ENCODE measurements at regions not wholly inside any gene's neighbourhood (a gene's known extent, or its start where the extent isn't known, plus 50 kb on each side); places are given as distances from the start of the nearest gene placed in this dataset.
A peak's percentile ranks its signal among the peaks of the same experiment; 100 is the strongest.

DNA sequence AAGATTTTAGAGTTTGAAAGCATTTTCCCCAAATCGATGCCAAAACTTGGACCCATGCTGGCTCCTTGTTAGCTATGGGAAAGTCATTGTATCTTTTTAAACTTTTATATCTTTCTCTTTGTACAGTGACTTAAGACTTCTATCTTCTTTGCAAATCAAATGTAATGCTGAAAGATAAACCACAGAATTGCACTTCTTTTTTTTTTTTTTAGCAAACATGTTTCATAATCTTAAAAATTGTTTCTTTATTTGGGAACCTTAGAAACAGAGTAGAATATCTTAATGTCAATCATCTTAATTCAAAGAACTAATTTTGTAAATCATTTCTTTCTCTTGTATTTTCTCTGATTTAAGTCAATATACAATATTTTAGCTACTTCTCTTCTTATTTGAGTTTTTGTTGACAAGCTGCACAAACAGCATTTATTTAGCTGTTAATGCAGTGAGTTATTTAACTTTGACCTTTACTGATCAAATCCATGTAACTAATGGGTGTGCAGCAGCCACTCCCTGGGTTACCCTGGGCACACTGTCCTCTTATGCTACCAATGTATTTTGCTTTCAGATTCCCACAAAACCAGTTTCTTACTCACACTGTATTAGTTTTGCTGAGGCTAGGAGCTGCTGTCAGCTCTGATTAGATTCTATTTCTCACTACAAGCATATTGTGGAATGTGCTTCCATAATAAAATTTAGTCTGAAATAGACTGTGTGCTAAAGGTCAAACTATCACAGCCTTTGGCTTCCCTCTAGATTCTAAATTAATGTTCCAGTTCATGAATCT lies 279.6 kb downstream of the ADGB start:
- peak; percentile 59 to 83 for DNase-seq
- H3K4me1 ChIP-seq (ENCODE audit: control insufficient read depth, insufficient read depth, low read length) = peaks cover 10% of the 10 kb centered on the region
- no peaks in the 10 kb centered on the region for H3K36me3 ChIP-seq (ENCODE audit: control insufficient read depth, insufficient read depth, low read length)
- H3K27me3 ChIP-seq (ENCODE audit: control insufficient read depth, insufficient read depth, low read length) = no peaks in the 10 kb centered on the region
- WGBS (ENCODE audit: insufficient coverage, low lambda C conversion rate) = 100% methylated on average over 1 of the region's 1 CpG
- H3K4me3 ChIP-seq (ENCODE audit: low read length) = no peak overlapping the region
- no peaks in the 10 kb centered on the region for H3K9me3 ChIP-seq (ENCODE audit: control insufficient read depth, low read depth, low read length)
- peak overlapping the region; percentile 53 for H3K27ac ChIP-seq (ENCODE audit: low read length)

DNA sequence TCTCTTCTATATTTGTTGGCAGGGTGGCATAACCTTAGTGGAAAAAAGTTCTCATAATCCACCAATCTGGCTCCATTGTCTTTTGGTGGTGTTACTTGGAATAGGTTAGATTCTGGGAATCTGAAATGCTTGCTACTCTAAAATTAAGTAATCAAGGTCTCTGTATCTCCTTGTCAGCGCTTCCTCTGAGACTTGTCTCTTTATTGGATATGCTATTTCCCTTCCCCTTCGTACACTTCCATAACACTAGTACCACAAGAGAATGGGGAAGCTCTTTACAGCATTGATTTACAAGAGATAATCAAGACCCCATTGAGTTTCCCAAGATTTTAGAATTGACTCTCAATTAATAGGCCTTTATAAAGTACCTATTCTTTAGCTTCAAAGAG lies 280.2 kb downstream of the ADGB start:
- Histone ChIP-seq H3K4me3 (ENCODE audit: low read length) (no peak overlapping the region), H3K9me3 (ENCODE audit: control insufficient read depth, low read depth, low read length) (no peaks in the 10 kb centered on the region), H3K27me3 (ENCODE audit: control insufficient read depth, insufficient read depth, low read length) (no peaks in the 10 kb centered on the region), H3K27ac (ENCODE audit: low read length) (peak overlapping the region; percentile 53), H3K36me3 (ENCODE audit: control insufficient read depth, insufficient read depth, low read length) (no peaks in the 10 kb centered on the region), H3K4me1 (ENCODE audit: control insufficient read depth, insufficient read depth, low read length) (peaks cover 14% of the 10 kb centered on the region)
- no peak for DNase-seq
- no CpG with 5 or more reads among the region's 2 CpGs for WGBS (ENCODE audit: insufficient coverage, low lambda C conversion rate)

DNA sequence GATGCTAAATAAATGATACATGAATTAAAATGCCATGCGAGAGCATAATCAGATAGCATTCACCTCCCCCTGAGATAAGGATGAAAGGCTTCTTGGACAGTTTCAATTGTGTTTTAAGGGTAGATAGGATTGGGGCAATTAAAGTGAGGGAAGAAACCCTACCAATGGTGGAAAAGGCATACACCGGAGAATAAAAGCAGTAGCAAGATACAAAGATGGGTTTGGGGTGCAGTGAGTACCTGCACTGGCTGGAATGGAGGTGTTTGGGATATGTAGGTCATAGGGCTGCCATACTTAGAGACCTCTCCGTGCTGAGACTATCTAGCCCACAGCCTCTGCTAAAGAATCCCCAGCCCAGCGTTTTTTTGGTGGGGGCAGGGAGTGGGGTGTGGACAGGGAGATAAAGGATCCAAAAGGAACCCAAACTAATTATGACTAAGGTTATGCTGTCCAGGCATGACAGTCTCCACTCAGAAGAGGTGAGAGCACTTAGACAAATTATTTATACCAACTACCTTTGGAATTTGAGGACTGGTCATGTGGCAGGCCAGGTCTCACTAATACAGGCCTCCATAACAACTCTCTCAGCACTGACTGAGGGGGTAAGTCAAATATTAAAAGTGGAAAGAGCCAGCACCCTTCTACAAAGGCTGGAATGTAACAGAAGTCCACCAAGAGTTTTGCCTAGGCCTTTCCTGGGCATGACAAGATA lies 280.8 kb downstream of the ADGB start:
- 0% methylated on average over 1 of the region's 4 CpGs for WGBS (ENCODE audit: insufficient coverage, low lambda C conversion rate)
- H3K27ac ChIP-seq (ENCODE audit: low read length) = no peak overlapping the region

DNA sequence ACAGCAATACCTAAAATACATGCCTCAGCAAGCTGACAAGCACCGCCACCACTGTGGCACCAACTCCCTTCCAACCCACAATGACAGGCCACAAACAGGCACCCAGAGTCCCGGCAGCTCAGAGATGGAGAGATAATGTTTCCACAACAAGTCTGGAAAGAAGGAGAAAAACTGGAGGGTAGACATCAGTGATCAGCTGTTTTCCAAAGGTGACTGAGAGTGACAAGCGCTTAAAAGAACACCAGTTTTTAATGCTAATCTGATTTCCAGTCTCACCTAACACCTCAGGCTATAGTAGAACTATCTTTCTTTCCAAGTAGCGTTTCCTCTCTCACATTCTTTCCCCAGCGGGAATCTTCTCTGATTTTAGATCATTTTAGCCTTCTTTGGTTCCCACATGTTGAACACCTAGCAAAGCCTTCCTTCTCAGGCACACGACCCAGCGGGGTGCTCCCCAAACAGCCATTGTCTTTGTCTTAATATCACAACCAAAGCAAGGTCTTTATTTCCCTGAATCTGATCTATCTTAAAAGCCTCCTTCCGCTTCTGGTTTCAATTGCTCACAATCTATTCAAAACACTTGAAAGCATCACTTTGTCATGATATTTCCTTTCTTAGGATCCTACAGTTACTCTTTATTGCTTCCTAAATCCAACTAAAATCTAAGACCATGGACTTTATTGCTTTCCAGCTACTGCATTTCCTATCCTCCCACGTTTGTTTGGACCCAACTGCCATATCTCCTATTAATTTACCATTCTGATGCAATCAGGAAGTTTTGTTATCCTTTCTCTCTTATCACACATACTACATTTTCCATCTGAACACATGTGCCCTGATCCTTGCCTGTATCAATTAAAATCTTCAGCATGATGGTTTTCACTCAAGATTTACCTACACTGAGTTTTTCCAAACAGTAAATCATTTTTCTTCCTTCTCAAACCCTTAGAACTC lies 282.7 kb downstream of the ADGB start:
- Histone ChIP-seq H3K9me3 (ENCODE audit: control insufficient read depth, low read depth, low read length) (no peaks in the 10 kb centered on the region), H3K27ac (ENCODE audit: low read length) (no peak overlapping the region), H3K36me3 (ENCODE audit: control insufficient read depth, insufficient read depth, low read length) (no peaks in the 10 kb centered on the region), H3K4me1 (ENCODE audit: control insufficient read depth, insufficient read depth, low read length) (peaks cover 32% of the 10 kb centered on the region), H3K4me3 (ENCODE audit: low read length) (no peak overlapping the region), H3K27me3 (ENCODE audit: control insufficient read depth, insufficient read depth, low read length) (no peaks in the 10 kb centered on the region)
- WGBS (ENCODE audit: insufficient coverage, low lambda C conversion rate) = 89% methylated on average over 6 of the region's 9 CpGs
- DNase-seq = no peak

More for the DNA sequence above, 280.8 kb downstream of the ADGB start:
- Histone ChIP-seq H3K4me1 (ENCODE audit: control insufficient read depth, insufficient read depth, low read length) (peaks cover 20% of the 10 kb centered on the region), H3K27me3 (ENCODE audit: control insufficient read depth, insufficient read depth, low read length) (no peaks in the 10 kb centered on the region), H3K36me3 (ENCODE audit: control insufficient read depth, insufficient read depth, low read length) (no peaks in the 10 kb centered on the region), H3K9me3 (ENCODE audit: control insufficient read depth, low read depth, low read length) (no peaks in the 10 kb centered on the region), H3K4me3 (ENCODE audit: low read length) (no peak overlapping the region)
- DNase-seq = no peak

DNA sequence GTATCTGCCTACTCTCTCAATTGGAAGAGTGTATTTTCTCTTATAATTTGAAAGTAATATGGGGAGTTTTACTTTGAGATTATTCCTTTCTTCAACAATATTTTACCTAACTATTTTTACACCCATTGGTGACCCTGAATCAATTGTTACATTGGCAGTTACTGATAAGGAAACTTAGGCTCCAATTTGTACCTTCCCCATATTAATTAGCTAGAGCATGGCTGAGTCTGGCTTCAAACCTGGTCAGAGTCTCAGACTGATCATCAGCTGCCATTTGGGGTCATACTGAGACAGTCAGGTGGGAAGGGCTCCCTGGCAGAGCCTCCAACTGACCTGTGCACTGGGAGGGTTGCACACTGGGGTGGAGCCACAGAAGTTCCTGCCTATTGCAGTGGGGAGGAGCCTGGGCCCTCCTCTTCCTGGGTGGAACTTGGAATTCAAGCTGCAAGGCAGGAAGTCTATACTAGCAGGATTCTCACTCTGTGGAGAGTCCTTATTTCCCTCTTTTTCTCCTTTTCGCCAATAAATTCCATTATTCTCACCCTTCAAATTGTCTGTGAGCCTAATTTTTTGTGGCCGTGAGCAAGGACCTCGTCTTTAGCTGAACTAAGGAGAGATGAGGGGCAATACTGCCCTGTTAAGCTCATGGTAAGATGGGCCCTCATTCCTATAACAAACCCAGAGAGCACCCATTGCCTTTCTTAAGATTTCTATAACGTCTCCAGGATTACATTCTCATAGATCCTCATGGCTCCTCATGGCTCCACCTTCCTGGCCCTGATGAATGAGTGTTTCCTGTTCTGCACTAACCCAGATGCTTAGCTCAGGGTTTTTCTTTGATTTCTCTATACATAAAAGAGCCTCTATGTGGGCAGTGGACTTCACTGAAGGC lies 285.1 kb downstream of the ADGB start:
- DNase-seq = peak in 1 of 2 donors; percentile 48
- 86% methylated on average over 1 of the region's 4 CpGs for WGBS (ENCODE audit: insufficient coverage, low lambda C conversion rate)

DNA sequence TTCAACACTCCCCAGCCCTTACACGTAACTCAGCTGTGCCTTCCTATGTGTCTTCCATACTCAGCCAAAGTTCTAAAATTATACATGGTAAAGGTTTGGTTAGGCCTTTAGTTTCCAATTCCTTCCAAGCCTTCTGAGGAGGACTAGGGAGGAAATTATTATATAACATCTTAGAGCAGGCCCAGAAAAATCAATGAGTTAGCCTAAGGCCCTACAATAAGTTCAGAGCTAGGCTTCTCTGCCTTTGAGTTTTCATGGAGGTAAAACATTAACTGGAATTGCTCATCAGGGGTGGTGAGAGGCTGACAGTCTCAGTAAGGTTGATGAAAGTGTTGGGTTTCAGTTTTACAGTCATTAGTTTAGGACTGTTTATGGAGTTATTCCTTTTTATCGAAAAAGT lies 286.0 kb downstream of the ADGB start:
- no CpG with 5 or more reads among the region's 2 CpGs for WGBS (ENCODE audit: insufficient coverage, low lambda C conversion rate)
- peak overlapping the region; percentile 77 for H3K27ac ChIP-seq (ENCODE audit: low read length)
- H3K9me3 ChIP-seq (ENCODE audit: control insufficient read depth, low read depth, low read length) = no peaks in the 10 kb centered on the region
- no peak overlapping the region for H3K4me3 ChIP-seq (ENCODE audit: low read length)
- H3K27me3 ChIP-seq (ENCODE audit: control insufficient read depth, insufficient read depth, low read length) = no peaks in the 10 kb centered on the region
- H3K36me3 ChIP-seq (ENCODE audit: control insufficient read depth, insufficient read depth, low read length) = no peaks in the 10 kb centered on the region
- H3K4me1 ChIP-seq (ENCODE audit: control insufficient read depth, insufficient read depth, low read length) = peaks cover 22% of the 10 kb centered on the region
- DNase-seq = peak; percentile 37 to 80

More for the DNA sequence above, 285.1 kb downstream of the ADGB start:
- Histone ChIP-seq H3K36me3 (ENCODE audit: control insufficient read depth, insufficient read depth, low read length) (no peaks in the 10 kb centered on the region), H3K9me3 (ENCODE audit: control insufficient read depth, low read depth, low read length) (no peaks in the 10 kb centered on the region), H3K27me3 (ENCODE audit: control insufficient read depth, insufficient read depth, low read length) (no peaks in the 10 kb centered on the region), H3K4me1 (ENCODE audit: control insufficient read depth, insufficient read depth, low read length) (peaks cover 23% of the 10 kb centered on the region), H3K4me3 (ENCODE audit: low read length) (no peak overlapping the region), H3K27ac (ENCODE audit: low read length) (peak overlapping the region; percentile 77)

DNA sequence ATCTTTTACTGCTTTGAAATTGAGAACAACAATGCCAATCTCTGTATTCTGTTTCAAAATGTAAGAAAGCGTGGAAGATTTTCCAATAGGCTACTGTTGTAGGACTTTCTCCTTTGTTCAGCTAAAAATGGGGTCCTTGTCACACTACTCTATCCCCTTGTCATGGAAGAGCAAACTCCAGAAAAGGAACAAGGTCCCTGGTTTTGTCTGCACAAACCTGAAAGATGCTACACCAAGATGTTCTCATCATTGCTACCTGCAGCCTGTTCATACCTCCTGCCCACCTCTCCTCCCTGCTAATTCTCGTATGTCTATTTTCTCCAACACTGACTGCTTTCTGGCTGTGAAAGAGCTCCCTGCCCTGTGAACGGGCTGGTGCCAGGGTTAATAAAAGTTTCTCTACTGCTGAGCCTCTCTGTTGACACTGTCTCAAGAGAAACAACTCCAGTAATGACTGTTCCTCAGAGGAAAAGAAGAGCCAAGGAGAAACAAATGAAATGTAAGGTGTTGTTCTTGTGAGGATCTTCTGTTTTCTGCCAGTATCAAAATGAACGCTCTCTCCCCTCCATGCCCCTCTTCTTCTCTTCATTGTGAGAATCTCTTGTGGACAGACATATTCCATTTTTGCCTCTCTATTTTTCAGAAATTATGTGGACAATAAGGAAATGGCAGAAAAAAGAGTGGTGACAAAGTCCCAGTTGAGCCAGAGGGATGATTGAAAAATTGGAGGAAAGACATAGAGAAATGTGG lies 287.1 kb downstream of the ADGB start:
- H3K9me3 ChIP-seq (ENCODE audit: control insufficient read depth, low read depth, low read length) = no peaks in the 10 kb centered on the region
- WGBS (ENCODE audit: insufficient coverage, low lambda C conversion rate) = 0% methylated on average over 2 of the region's 4 CpGs
- peak overlapping the region; percentile 77 for H3K27ac ChIP-seq (ENCODE audit: low read length)
- no peak overlapping the region for H3K4me3 ChIP-seq (ENCODE audit: low read length)
- no peaks in the 10 kb centered on the region for H3K27me3 ChIP-seq (ENCODE audit: control insufficient read depth, insufficient read depth, low read length)
- peak in 1 of 2 donors; percentile 27 for DNase-seq
- peaks cover 22% of the 10 kb centered on the region for H3K4me1 ChIP-seq (ENCODE audit: control insufficient read depth, insufficient read depth, low read length)
- H3K36me3 ChIP-seq (ENCODE audit: control insufficient read depth, insufficient read depth, low read length) = no peaks in the 10 kb centered on the region

DNA sequence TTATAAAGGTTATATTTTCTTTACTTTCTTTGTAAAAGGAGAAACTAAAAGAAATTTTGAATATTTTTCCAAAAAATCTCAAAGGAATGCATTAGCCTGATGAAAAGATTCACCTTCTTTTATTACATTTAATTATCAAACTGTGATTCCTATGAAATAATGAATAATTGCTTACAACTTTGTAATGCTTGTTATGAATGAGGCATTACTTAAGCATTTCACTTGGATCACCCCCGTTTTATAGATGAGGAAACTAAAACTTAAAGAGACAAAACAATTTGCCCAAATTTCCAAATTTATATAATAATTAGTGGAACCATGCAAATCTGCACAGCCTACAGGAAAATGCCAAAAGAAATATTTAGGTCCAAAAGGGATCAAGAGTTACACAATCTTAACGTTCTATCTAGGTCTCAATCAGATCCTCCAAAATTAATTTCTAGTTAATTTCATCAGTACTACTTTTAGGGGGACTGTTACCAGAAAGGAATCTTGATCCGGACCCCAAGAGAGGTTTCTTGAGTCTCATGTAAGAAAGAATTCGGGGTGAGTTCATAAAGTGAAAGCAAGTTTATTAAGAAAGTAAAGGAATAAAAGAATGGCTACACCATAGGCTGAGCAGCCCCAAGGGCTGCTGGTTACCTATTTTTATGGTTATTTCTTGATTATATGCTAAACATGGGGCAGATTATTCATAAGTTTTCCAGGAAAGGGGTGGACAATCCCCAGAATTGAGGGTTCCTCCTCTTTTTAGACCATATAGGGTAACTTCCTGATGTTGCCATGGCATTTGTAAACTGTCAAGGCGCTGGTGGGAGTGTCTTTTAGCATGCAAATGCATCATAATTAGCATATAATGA lies 288.0 kb downstream of the ADGB start:
- H3K4me1 ChIP-seq (ENCODE audit: control insufficient read depth, insufficient read depth, low read length) = peaks cover 22% of the 10 kb centered on the region
- no peaks in the 10 kb centered on the region for H3K27me3 ChIP-seq (ENCODE audit: control insufficient read depth, insufficient read depth, low read length)
- no peak overlapping the region for H3K4me3 ChIP-seq (ENCODE audit: low read length)
- no peaks in the 10 kb centered on the region for H3K9me3 ChIP-seq (ENCODE audit: control insufficient read depth, low read depth, low read length)
- H3K36me3 ChIP-seq (ENCODE audit: control insufficient read depth, insufficient read depth, low read length) = no peaks in the 10 kb centered on the region
- no peak for DNase-seq
- 83% methylated on average over 1 of the region's 5 CpGs for WGBS (ENCODE audit: insufficient coverage, low lambda C conversion rate)
- H3K27ac ChIP-seq (ENCODE audit: low read length) = no peak overlapping the region

Data from large intestine (tissue), 3 donors.